Coronary artery (tissue), 2 donors: ENCODE measurements at regions not wholly inside any gene's neighbourhood (a gene's known extent, or its start where the extent isn't known, plus 50 kb on each side); places are given as distances from the start of the nearest gene placed in this dataset.

ENCODE experiments used
- DNase-seq: peaks from one replicate; pipeline ENCODE4 v3.0.0-alpha.2; 2017; ENCODE audit warnings: low spot score
- H3K27ac ChIP-seq, 2 donors: fragments of 200-600 bp; sonication (generic); one replicate each; pipeline ENCODE4 v1.5.1; 2016 to 2019
- H3K4me3 ChIP-seq: fragments of 200-600 bp; sonication (generic); 2 replicates; pipeline ENCODE4 v1.5.1; 2016; ENCODE audit warnings: mild to moderate bottlenecking, moderate library complexity
- CTCF ChIP-seq: fragments of 200-600 bp; sonication (generic); IDR thresholded peaks from one replicate; pipeline ENCODE4 v1.5.1; 2019; ENCODE audit warnings: antibody characterized with exemption

GRCh38 chr5:29238115-29238514 lies 1955.4 kb upstream of the CDH6 start:
- no peak overlapping the region for H3K4me3 ChIP-seq
- H3K27ac ChIP-seq = no peak overlapping the region
- DNase-seq = no peak
- TF ChIP-seq CTCF = no peak

GRCh38 chr5:29231154-29231553 lies 1962.3 kb upstream of the CDH6 start:
- no peak for DNase-seq
- no peak for TF ChIP-seq CTCF

GRCh38 chr5:29230591-29230990 lies 1962.9 kb upstream of the CDH6 start:
- no peak for DNase-seq
- no peak for TF ChIP-seq CTCF
- H3K4me3 ChIP-seq = no peak overlapping the region
- no peak overlapping the region for H3K27ac ChIP-seq

More at GRCh38 chr5:29231154-29231553, 1962.3 kb upstream of the CDH6 start:
- H3K27ac ChIP-seq = no peak overlapping the region
- no peak overlapping the region for H3K4me3 ChIP-seq

- no peak for TF ChIP-seq CTCF
- DNase-seq = no peak
- H3K27ac ChIP-seq = no peak overlapping the region
- no peak overlapping the region for H3K4me3 ChIP-seq
Measured at GRCh38 chr5:29229461-29229860, 1964.0 kb upstream of the CDH6 start.

- Histone ChIP-seq H3K4me3 (no peak overlapping the region), H3K27ac (no peak overlapping the region)
- DNase-seq = no peak
- TF ChIP-seq CTCF = no peak
Measured at GRCh38 chr5:29218138-29218537, 1975.3 kb upstream of the CDH6 start.

- DNase-seq = no peak
- no peak for TF ChIP-seq CTCF
- no peak overlapping the region for H3K27ac ChIP-seq
- no peak overlapping the region for H3K4me3 ChIP-seq
Measured at GRCh38 chr5:29214839-29215238, 1978.6 kb upstream of the CDH6 start.

- H3K4me3 ChIP-seq = no peak overlapping the region
- no peak for TF ChIP-seq CTCF
- no peak for DNase-seq
- no peak overlapping the region for H3K27ac ChIP-seq
Measured at GRCh38 chr5:29213475-29213874, 1980.0 kb upstream of the CDH6 start.
